OCI-LY3 (cell line): ENCODE measurements at regions not wholly inside any gene's neighbourhood (a gene's known extent, or its start where the extent isn't known, plus 50 kb on each side); places are given as distances from the start of the nearest gene placed in this dataset.
"Not testable (repeated sequence)": the region's sequence is repeated elsewhere in the genome, so short reads cannot be mapped to it uniquely, and the experiment has no call there.

Source experiments
- H2AFZ ChIP-seq: fragments of 200-600, 300-600 bp; shearing (Covaris generic); 2 replicates; pipeline ENCODE4 v1.6.0; 2014; ENCODE audit warnings: antibody characterized with exemption, low read depth, low read length
- H3K27ac ChIP-seq: fragments of 200-600, 300-600 bp; sonication (generic); 2 replicates; pipeline ENCODE4 v1.5.1; 2014; ENCODE audit warnings: mild to moderate bottlenecking, low read length, moderate library complexity, mixed read lengths
- H3K27me3 ChIP-seq: fragments of 200-600, 300-600 bp; sonication (generic); 2 replicates; pipeline ENCODE4 v1.6.1; 2014; ENCODE audit warnings: low read depth, low read length, mixed read lengths
- H3K36me3 ChIP-seq: fragments of 200-600, 300-600 bp; sonication (generic); replicated peaks from 2 replicates; pipeline ENCODE3; 2014; ENCODE audit warnings: low read depth, low read length, mixed read lengths
- H3K4me1 ChIP-seq: fragments of 300-600, 200-600 bp; sonication (generic); 2 replicates; pipeline ENCODE4 v1.6.1; 2014; ENCODE audit warnings: low read length, mixed read lengths
- H3K4me2 ChIP-seq: fragments of 200-600, 300-600 bp; sonication (generic); 2 replicates; pipeline ENCODE4 v1.6.1; 2014; ENCODE audit warnings: low read length, mixed read lengths
- H3K4me3 ChIP-seq: fragments of 300-600, 200-600 bp; sonication (generic); 2 replicates; pipeline ENCODE4 v1.5.1; 2014; ENCODE audit warnings: antibody characterized with exemption, mild to moderate bottlenecking, low read length, moderate library complexity
- H3K79me2 ChIP-seq: fragments of 300-600, 200-600 bp; shearing (Covaris generic); 2 replicates; pipeline ENCODE4 v1.6.1; 2014; ENCODE audit warnings: mild to moderate bottlenecking, low read length, mixed read lengths
- H3K9ac ChIP-seq: fragments of 300-600, 200-600 bp; shearing (Covaris generic); 2 replicates; pipeline ENCODE4 v1.6.0; 2014; ENCODE audit warnings: mild to moderate bottlenecking, low read length, moderate library complexity
- H3K9me3 ChIP-seq: fragments of 200-600, 300-600 bp; shearing (Covaris generic); 2 replicates; pipeline ENCODE4 v1.6.1; 2014; ENCODE audit warnings: low read length, mixed read lengths; ENCODE audit not compliant: insufficient read depth
- H4K20me1 ChIP-seq: fragments of 200-600, 300-600 bp; sonication (generic); 2 replicates; pipeline ENCODE4 v1.6.1; 2016; ENCODE audit warnings: low read length, mixed read lengths; ENCODE audit not compliant: insufficient read depth
- CTCF ChIP-seq: fragments of 200-600, 300-600 bp; sonication (generic); IDR thresholded peaks from 2 replicates; pipeline ENCODE4 v1.5.1; 2014; ENCODE audit warnings: antibody characterized with exemption, low read length, low read depth
- EZH2phosphoT487 ChIP-seq: fragments of 200-600 bp; shearing (Covaris generic); IDR thresholded peaks from 2 replicates; pipeline ENCODE4 v1.6.1; 2018; ENCODE audit warnings: antibody characterized with exemption, mixed run types, low read depth

- TF ChIP-seq EZH2phosphoT487: no peak
- TF ChIP-seq CTCF: no peak
- H3K9me3 ChIP-seq: no peaks in the 10 kb centered on the region
- no peak overlapping the region for H3K27ac ChIP-seq
- no peaks in the 10 kb centered on the region for H3K79me2 ChIP-seq
- no peaks in the 10 kb centered on the region for H4K20me1 ChIP-seq
- no peaks in the 10 kb centered on the region for H3K4me1 ChIP-seq
- no peak overlapping the region for H3K4me3 ChIP-seq
- no peak overlapping the region for H3K9ac ChIP-seq
- H3K27me3 ChIP-seq: no peaks in the 10 kb centered on the region
- no peak overlapping the region for H3K4me2 ChIP-seq
- H3K36me3 ChIP-seq: no peaks in the 10 kb centered on the region
- no peak overlapping the region for H2AFZ ChIP-seq
Observed at GRCh38 chr2:16096962-16097361, 156.6 kb downstream of the MYCN start.

- H3K36me3 ChIP-seq, H3K9me3 ChIP-seq, H3K27ac ChIP-seq, H3K4me1 ChIP-seq, H3K4me2 ChIP-seq, H3K27me3 ChIP-seq, H3K4me3 ChIP-seq, H2AFZ ChIP-seq, H3K79me2 ChIP-seq, H4K20me1 ChIP-seq, H3K9ac ChIP-seq: not testable (repeated sequence)
Observed at GRCh38 chr2:16095483-16095882, 155.1 kb downstream of the MYCN start.

GRCh38 chr2:16094811-16095210 is 154.5 kb downstream of the MYCN start:
- H3K9me3 ChIP-seq: no peaks in the 10 kb centered on the region
- H3K36me3 ChIP-seq: no peaks in the 10 kb centered on the region
- H3K9ac ChIP-seq: no peak overlapping the region
- TF ChIP-seq EZH2phosphoT487 (no peak), CTCF (no peak)
- H3K4me3 ChIP-seq: no peak overlapping the region
- H3K4me2 ChIP-seq: no peak overlapping the region
- no peak overlapping the region for H3K27ac ChIP-seq
- no peaks in the 10 kb centered on the region for H3K27me3 ChIP-seq
- no peak overlapping the region for H2AFZ ChIP-seq
- H3K79me2 ChIP-seq: no peaks in the 10 kb centered on the region
- H4K20me1 ChIP-seq: no peaks in the 10 kb centered on the region
- H3K4me1 ChIP-seq: no peaks in the 10 kb centered on the region

GRCh38 chr2:16093639-16094529 is 153.5 kb downstream of the MYCN start:
- H2AFZ ChIP-seq: no peak overlapping the region
- H3K27me3 ChIP-seq: no peaks in the 10 kb centered on the region
- TF ChIP-seq CTCF (no peak), EZH2phosphoT487 (no peak)
- H3K27ac ChIP-seq: no peak overlapping the region
- H3K9ac ChIP-seq: no peak overlapping the region
- no peaks in the 10 kb centered on the region for H3K9me3 ChIP-seq
- no peaks in the 10 kb centered on the region for H3K4me1 ChIP-seq
- no peaks in the 10 kb centered on the region for H3K36me3 ChIP-seq
- no peaks in the 10 kb centered on the region for H4K20me1 ChIP-seq
- no peak overlapping the region for H3K4me3 ChIP-seq
- H3K79me2 ChIP-seq: no peaks in the 10 kb centered on the region
- no peak overlapping the region for H3K4me2 ChIP-seq
